Fibroblast of lung (primary cell): ENCODE measurements at regions not wholly inside any gene's neighbourhood (a gene's known extent, or its start where the extent isn't known, plus 50 kb on each side); places are given as distances from the start of the nearest gene placed in this dataset.

Source experiments
- DNase-seq, 2 donors: peaks; one replicate each; pipeline versions ENCODE4 v3.0.0 to v3.0.0-alpha.2; 2010; ENCODE audit warnings: low read depth in 2 of 2
- H2AFZ ChIP-seq: 2 replicates; pipeline ENCODE4 v1.5.1; 2012; ENCODE audit warnings: low read length, control low read depth, inconsistent platforms
- H3K27ac ChIP-seq: 2 replicates; pipeline ENCODE4 v1.5.1; 2011; ENCODE audit warnings: low read length, control low read depth; ENCODE audit not compliant: insufficient read depth
- H3K27me3 ChIP-seq: 2 replicates; pipeline ENCODE4 v1.5.1; 2011; ENCODE audit warnings: mild to moderate bottlenecking, low read length; ENCODE audit not compliant: control insufficient read depth, insufficient read depth
- H3K36me3 ChIP-seq: 2 replicates; pipeline ENCODE4 v1.5.1; 2011; ENCODE audit warnings: low read length; ENCODE audit not compliant: control insufficient read depth, insufficient read depth
- H3K4me1 ChIP-seq: 2 replicates; pipeline ENCODE4 v1.5.1; 2011; ENCODE audit warnings: low read length; ENCODE audit not compliant: control insufficient read depth, insufficient read depth; ENCODE audit errors: extremely low read depth
- H3K4me2 ChIP-seq: 2 replicates; pipeline ENCODE4 v1.5.1; 2011; ENCODE audit warnings: low read length, control low read depth; ENCODE audit not compliant: insufficient read depth; ENCODE audit errors: extremely low read depth
- H3K4me3 ChIP-seq, 4 experiments: fragments of 200-600 bp in 1 of 4; sonication (generic) in 1 of 4; replicated peaks in 1 of 4; 2 replicates each; pipeline ENCODE4 v1.5.1; 2011 to 2016; ENCODE audit warnings: low read length in 4 of 4, low read depth in 3 of 4, mild to moderate bottlenecking in 3 of 4, control low read depth in 2 of 4, inconsistent platforms in 1 of 4, mixed read lengths in 1 of 4; ENCODE audit not compliant: insufficient read depth in 1 of 4; ENCODE audit errors: control extremely low read depth in 1 of 4
- H3K79me2 ChIP-seq: 2 replicates; pipeline ENCODE4 v1.5.1; 2012; ENCODE audit warnings: mild to moderate bottlenecking, low read length, inconsistent platforms; ENCODE audit not compliant: control insufficient read depth, insufficient read depth
- H3K9ac ChIP-seq: 2 replicates; pipeline ENCODE4 v1.5.1; 2011; ENCODE audit warnings: mild to moderate bottlenecking, low read length, control low read depth; ENCODE audit not compliant: insufficient read depth
- H3K9me3 ChIP-seq: 2 replicates; pipeline ENCODE4 v1.5.1; 2012; ENCODE audit warnings: low read depth, low read length; ENCODE audit not compliant: control insufficient read depth, insufficient read depth
- H4K20me1 ChIP-seq: 2 replicates; pipeline ENCODE4 v1.5.1; 2011; ENCODE audit warnings: low read length; ENCODE audit not compliant: control insufficient read depth, insufficient read depth; ENCODE audit errors: extremely low read depth
- EZH2 ChIP-seq: IDR thresholded peaks from 2 replicates; pipeline ENCODE4 v1.5.1; 2012; ENCODE audit warnings: low read length, control low read depth, mild to moderate bottlenecking; ENCODE audit errors: missing control alignments
- TF ChIP-seq, protein P1 (sequence below), 2 donors: IDR thresholded peaks in 1 of 2; conservative IDR thresholded peaks in 1 of 2; 1 replicate in 1 of 2; 2 replicates in 1 of 2; pipeline ENCODE4 v1.5.1; 2011 to 2012; ENCODE audit warnings: low read length in 2 of 2, control low read depth in 1 of 2, inconsistent platforms in 1 of 2, low read depth in 1 of 2, mild to moderate bottlenecking in 1 of 2

GRCh38 chr11:112886434-112887370 is 74.5 kb upstream of the NCAM1 start:
- no peaks in the 10 kb centered on the region for H3K4me1 ChIP-seq
- no peak overlapping the region for H3K4me2 ChIP-seq
- H3K79me2 ChIP-seq = no peaks in the 10 kb centered on the region
- no peaks in the 10 kb centered on the region for H3K27me3 ChIP-seq
- no peaks in the 10 kb centered on the region for H3K36me3 ChIP-seq
- no peak overlapping the region for H3K27ac ChIP-seq
- TF ChIP-seq, protein P1, sequence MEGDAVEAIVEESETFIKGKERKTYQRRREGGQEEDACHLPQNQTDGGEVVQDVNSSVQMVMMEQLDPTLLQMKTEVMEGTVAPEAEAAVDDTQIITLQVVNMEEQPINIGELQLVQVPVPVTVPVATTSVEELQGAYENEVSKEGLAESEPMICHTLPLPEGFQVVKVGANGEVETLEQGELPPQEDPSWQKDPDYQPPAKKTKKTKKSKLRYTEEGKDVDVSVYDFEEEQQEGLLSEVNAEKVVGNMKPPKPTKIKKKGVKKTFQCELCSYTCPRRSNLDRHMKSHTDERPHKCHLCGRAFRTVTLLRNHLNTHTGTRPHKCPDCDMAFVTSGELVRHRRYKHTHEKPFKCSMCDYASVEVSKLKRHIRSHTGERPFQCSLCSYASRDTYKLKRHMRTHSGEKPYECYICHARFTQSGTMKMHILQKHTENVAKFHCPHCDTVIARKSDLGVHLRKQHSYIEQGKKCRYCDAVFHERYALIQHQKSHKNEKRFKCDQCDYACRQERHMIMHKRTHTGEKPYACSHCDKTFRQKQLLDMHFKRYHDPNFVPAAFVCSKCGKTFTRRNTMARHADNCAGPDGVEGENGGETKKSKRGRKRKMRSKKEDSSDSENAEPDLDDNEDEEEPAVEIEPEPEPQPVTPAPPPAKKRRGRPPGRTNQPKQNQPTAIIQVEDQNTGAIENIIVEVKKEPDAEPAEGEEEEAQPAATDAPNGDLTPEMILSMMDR (conservative IDR thresholded peaks at IDR 0.05 in 1 of 2, IDR thresholded peaks at IDR 0.05 in 1 of 2; ENCODE audit: low read depth in 1 of 2, low read length in 2 of 2) = no peak
- TF ChIP-seq EZH2 = no peak
- DNase-seq = peak in 1 of 2 donors; percentile 38
- H3K9me3 ChIP-seq = no peaks in the 10 kb centered on the region
- no peak overlapping the region for H3K9ac ChIP-seq
- H2AFZ ChIP-seq = no peak overlapping the region
- no peaks in the 10 kb centered on the region for H4K20me1 ChIP-seq
- H3K4me3 ChIP-seq = no peak overlapping the region

DNA sequence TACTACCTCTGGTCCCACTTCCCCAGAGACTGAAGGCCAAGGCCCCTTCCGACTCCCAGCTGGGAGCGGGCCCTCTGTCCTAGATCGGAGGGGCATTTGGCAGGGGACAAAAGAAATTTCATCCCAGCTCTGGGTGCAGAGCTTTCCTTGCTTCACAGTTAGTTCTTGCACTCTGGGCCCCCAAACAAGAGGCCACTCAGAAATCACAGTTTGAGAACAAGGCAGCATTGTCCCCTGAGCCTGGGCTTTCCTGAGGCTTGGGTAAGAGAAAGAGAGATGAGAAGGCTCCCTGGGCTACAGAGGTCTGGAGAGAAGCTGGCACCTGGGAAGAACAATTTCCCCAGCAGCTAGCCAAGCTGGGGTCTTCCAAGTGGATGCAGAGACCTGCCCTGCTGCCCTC is 71.8 kb upstream of the NCAM1 start:
- Histone ChIP-seq H3K36me3 (no peaks in the 10 kb centered on the region), H2AFZ (no peak overlapping the region), H4K20me1 (no peaks in the 10 kb centered on the region), H3K79me2 (no peaks in the 10 kb centered on the region), H3K27me3 (no peaks in the 10 kb centered on the region), H3K9me3 (no peaks in the 10 kb centered on the region), H3K27ac (no peak overlapping the region), H3K4me2 (no peak overlapping the region), H3K9ac (no peak overlapping the region), H3K4me1 (no peaks in the 10 kb centered on the region), H3K4me3 (no peak overlapping the region)
- no peak for TF ChIP-seq EZH2
- TF ChIP-seq, protein P1 (conservative IDR thresholded peaks at IDR 0.05 in 1 of 2, IDR thresholded peaks at IDR 0.05 in 1 of 2; ENCODE audit: low read depth in 1 of 2, low read length in 2 of 2) = no peak
- DNase-seq = no peak

DNA sequence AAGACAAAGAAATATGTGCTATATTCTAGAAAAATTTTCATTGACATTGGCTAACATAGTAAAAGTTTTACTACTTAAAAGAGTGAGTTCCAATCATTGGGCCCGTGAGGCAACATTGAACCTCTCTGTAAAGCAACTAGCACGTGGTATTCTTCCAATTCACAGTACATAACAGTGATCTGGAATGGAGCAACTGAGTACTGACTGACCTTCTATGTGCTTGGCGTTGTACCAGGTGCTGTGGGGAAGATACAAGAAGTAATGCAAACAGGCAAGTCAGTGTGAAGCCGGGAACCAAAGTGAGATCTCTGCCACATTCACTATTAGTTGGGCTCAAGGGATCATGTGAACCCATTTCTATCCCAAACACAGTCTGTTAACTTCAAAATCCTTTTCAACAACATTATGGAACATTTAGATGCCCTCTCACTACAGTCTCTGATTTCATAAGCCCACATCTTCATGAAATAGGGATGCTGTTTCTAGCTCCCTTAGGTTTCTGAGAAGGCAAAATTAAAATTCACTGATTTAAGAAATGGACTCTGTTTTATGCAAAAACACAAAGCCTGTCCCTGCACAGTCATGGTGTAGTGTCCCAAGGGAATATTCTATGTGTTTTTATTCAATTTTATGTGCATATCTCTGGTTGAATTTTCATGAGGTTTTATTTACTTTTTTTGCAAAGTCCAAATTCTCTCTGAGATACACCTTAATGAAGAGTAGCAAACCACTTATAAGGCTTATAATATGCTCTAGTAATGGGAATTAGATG is 61.8 kb upstream of the NCAM1 start:
- TF ChIP-seq, protein P1 (conservative IDR thresholded peaks at IDR 0.05 in 1 of 2, IDR thresholded peaks at IDR 0.05 in 1 of 2; ENCODE audit: low read depth in 1 of 2, low read length in 2 of 2) = no peak
- no peak for TF ChIP-seq EZH2
- H3K4me3 ChIP-seq = no peak overlapping the region
- no peaks in the 10 kb centered on the region for H3K4me1 ChIP-seq
- no peak overlapping the region for H3K27ac ChIP-seq
- H3K27me3 ChIP-seq = no peaks in the 10 kb centered on the region
- H4K20me1 ChIP-seq = no peaks in the 10 kb centered on the region
- no peaks in the 10 kb centered on the region for H3K9me3 ChIP-seq
- no peak overlapping the region for H3K4me2 ChIP-seq
- no peaks in the 10 kb centered on the region for H3K79me2 ChIP-seq
- H2AFZ ChIP-seq = no peak overlapping the region
- no peak overlapping the region for H3K9ac ChIP-seq
- H3K36me3 ChIP-seq = no peaks in the 10 kb centered on the region
- DNase-seq = no peak
